Calu3 (cell line): ENCODE measurements at regions not wholly inside any gene's neighbourhood (a gene's known extent, or its start where the extent isn't known, plus 50 kb on each side); places are given as distances from the start of the nearest gene placed in this dataset.

Experiments used
- BruUV-seq: library from RNA; stranded (reverse); fragments of 400-500 nt; replicated peaks from 2 replicates; lab custom pipeline; 2021; lab: Mats Ljungman, UMichigan
- CTCF ChIA-PET: fragments of 300-600 bp; sonication (Branson Sonifier 250); formaldehyde crosslinking; loops from one replicate; lab custom pipeline; 2022; ENCODE audit warnings: antibody characterized with exemption; lab: Charles Lee
- DNase-seq: peaks from one replicate; pipeline ENCODE4 v3.0.0; 2022
- H3K27ac Mint-ChIP-seq: one replicate; pipeline ENCODE4 v1.8.0; 2022; ENCODE audit warnings: mixed read lengths; ENCODE audit not compliant: unreplicated experiment
- H3K27me3 Mint-ChIP-seq: one replicate; pipeline ENCODE4 v1.8.0; 2022; ENCODE audit warnings: mixed read lengths; ENCODE audit not compliant: unreplicated experiment
- H3K36me3 Mint-ChIP-seq: one replicate; pipeline ENCODE4 v1.8.0; 2022; ENCODE audit warnings: mild to moderate bottlenecking, moderate library complexity, mixed read lengths; ENCODE audit not compliant: insufficient read depth, unreplicated experiment
- H3K4me1 Mint-ChIP-seq: one replicate; pipeline ENCODE4 v1.8.0; 2022; ENCODE audit warnings: mild to moderate bottlenecking, low read depth, mixed read lengths; ENCODE audit not compliant: unreplicated experiment
- H3K4me3 Mint-ChIP-seq: one replicate; pipeline ENCODE4 v1.8.0; 2022; ENCODE audit warnings: mild to moderate bottlenecking, low read depth, moderate library complexity, mixed read lengths; ENCODE audit not compliant: unreplicated experiment
- H3K9me3 Mint-ChIP-seq: one replicate; pipeline ENCODE4 v1.8.0; 2022; ENCODE audit warnings: low read depth, mixed read lengths; ENCODE audit not compliant: unreplicated experiment
- intact Hi-C: fragments of 100-400 bp; cut with micrococcal nuclease; formaldehyde crosslinking; loops from one replicate; pipeline ENCODE4 v1.10.0; 2022; ENCODE audit not compliant: unreplicated experiment
- TF ChIP-seq, protein P1 (sequence below): fragments of 200-600 bp; IDR thresholded peaks from one replicate; pipeline ENCODE4 v1.8.0; 2022; ENCODE audit warnings: antibody characterized with exemption; ENCODE audit not compliant: unreplicated experiment

DNA sequence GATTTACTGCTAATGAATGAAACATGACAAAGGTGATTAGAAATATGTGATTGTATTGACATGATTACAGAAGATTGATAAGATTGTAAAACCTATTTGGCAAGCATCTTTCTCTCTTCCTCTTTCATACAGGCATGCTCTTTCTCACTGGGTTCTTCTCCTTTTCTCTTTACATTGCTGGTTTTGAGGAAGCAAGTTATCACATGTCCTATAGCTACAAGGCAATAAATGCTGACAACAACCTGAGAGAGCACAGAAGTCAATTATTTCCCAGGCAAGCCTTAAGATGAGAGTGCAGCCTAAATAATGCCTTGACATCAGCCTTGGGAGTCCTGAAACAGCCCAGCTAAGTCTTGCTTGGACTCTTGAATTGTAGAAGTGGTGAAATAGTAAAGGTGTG, 875.0 kb downstream of the SLITRK1 start:
- Mint-ChIP-seq H3K4me1 (no peaks in the 10 kb centered on the region), H3K36me3 (no peaks in the 10 kb centered on the region), H3K27me3 (no peaks in the 10 kb centered on the region), H3K4me3 (no peak overlapping the region), H3K9me3 (no peaks in the 10 kb centered on the region), H3K27ac (no peak overlapping the region)
- CTCF ChIA-PET, result no interaction called here
- no peak for DNase-seq
- intact Hi-C loops, result no loop called here
- TF ChIP-seq, protein P1, sequence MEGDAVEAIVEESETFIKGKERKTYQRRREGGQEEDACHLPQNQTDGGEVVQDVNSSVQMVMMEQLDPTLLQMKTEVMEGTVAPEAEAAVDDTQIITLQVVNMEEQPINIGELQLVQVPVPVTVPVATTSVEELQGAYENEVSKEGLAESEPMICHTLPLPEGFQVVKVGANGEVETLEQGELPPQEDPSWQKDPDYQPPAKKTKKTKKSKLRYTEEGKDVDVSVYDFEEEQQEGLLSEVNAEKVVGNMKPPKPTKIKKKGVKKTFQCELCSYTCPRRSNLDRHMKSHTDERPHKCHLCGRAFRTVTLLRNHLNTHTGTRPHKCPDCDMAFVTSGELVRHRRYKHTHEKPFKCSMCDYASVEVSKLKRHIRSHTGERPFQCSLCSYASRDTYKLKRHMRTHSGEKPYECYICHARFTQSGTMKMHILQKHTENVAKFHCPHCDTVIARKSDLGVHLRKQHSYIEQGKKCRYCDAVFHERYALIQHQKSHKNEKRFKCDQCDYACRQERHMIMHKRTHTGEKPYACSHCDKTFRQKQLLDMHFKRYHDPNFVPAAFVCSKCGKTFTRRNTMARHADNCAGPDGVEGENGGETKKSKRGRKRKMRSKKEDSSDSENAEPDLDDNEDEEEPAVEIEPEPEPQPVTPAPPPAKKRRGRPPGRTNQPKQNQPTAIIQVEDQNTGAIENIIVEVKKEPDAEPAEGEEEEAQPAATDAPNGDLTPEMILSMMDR, result no peak
- no TSS peak for BruUV-seq

DNA sequence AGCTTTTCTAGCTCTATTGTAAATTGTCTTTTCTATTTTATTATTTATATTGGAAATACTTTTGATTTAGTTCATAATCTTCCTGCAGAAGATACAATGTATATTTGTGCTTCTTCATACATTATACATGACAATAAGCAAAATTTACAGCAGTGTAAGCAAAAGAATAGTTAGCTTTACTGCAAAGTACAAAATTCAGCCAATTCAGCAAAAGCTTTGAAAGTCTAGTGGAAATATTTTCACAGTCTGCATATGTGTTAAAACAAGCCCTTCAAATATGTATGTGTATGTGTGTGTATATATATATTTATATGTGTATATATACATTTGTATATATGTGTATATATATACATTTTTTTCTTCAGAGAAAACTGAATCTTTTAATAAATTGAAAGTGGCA, 879.1 kb downstream of the SLITRK1 start:
- no peak for DNase-seq
- H3K27ac Mint-ChIP-seq, result no peak overlapping the region
- CTCF ChIA-PET, result no interaction called here
- no peaks in the 10 kb centered on the region for H3K9me3 Mint-ChIP-seq
- BruUV-seq, result no TSS peak
- TF ChIP-seq, protein P1, result no peak
- no peaks in the 10 kb centered on the region for H3K27me3 Mint-ChIP-seq
- H3K4me3 Mint-ChIP-seq, result no peak overlapping the region
- no peaks in the 10 kb centered on the region for H3K36me3 Mint-ChIP-seq
- H3K4me1 Mint-ChIP-seq, result no peaks in the 10 kb centered on the region
- intact Hi-C loops, result no loop called here

DNA sequence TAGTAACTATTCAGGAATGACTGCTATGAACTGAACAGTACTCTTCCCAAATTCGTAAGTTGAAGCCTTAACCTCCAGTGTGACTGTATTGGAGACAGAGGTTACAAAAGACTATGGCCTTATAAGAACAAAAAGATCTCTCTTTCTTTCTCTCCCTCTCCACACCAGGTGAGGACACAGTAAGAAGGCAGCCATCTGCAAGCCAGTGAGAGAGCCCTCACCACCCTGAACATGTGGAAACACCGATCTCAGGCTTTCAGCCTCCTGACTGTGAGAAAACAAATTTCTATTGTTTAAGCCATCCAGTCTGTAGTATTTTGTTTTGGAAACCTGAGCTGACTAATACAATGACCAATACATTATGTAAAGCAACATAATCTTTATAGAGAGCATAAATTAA, 888.9 kb downstream of the SLITRK1 start:
- Mint-ChIP-seq H3K27ac (no peak overlapping the region), H3K36me3 (no peaks in the 10 kb centered on the region), H3K4me3 (no peak overlapping the region), H3K27me3 (no peaks in the 10 kb centered on the region), H3K4me1 (no peaks in the 10 kb centered on the region), H3K9me3 (no peaks in the 10 kb centered on the region)
- intact Hi-C loops, result no loop called here
- TF ChIP-seq, protein P1, result no peak
- DNase-seq, result no peak
- CTCF ChIA-PET, result no interaction called here
- no TSS peak for BruUV-seq

DNA sequence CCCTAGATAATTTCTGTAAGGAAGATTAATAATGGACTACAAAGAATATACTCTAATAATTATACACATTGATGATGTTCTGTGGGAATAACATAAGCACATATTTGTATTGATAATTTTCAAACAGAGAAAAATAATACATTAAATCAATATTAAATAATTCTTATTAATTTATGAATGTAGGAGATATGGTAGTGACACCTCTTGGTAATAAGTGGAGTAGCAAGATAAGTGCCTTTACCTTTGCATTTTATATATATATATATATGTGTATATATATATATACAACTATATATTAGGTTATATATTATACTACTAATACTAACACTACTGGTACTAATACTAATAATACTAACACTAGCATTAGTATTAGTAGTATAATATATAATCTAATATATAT, 905.8 kb downstream of the SLITRK1 start:
- intact Hi-C loops, result loop anchor here (10.0 kb wide), 1 partner anchor 622 kb away; no protein-coding TSS in a partner anchor
- Mint-ChIP-seq H3K27me3 (no peaks in the 10 kb centered on the region), H3K4me1 (no peaks in the 10 kb centered on the region), H3K27ac (no peak overlapping the region), H3K36me3 (no peaks in the 10 kb centered on the region), H3K9me3 (no peaks in the 10 kb centered on the region), H3K4me3 (no peak overlapping the region)
- no TSS peak for BruUV-seq
- no peak for DNase-seq
- CTCF ChIA-PET, result no interaction called here
- TF ChIP-seq, protein P1, result no peak
